GM12864 (cell line): ENCODE measurements at regions not wholly inside any gene's neighbourhood (a gene's known extent, or its start where the extent isn't known, plus 50 kb on each side); places are given as distances from the start of the nearest gene placed in this dataset.

Experiments used
- DNase-seq: peaks from one replicate; pipeline ENCODE4 v3.0.0-alpha.2; 2011; ENCODE audit warnings: low read depth
- H3K4me3 ChIP-seq: 2 replicates; pipeline ENCODE4 v1.5.1; 2011; ENCODE audit warnings: mild to moderate bottlenecking, low read depth, low read length, control low read depth
- CTCF ChIP-seq: IDR thresholded peaks from 2 replicates; pipeline ENCODE4 v1.5.1; 2011; ENCODE audit warnings: low read depth, mild to moderate bottlenecking, moderate library complexity, low read length, control low read depth, inconsistent platforms; ENCODE audit errors: missing control alignments

GRCh38 chr10:31720546-31720945, 208.1 kb downstream of the ARHGAP12 start:
- H3K4me3 ChIP-seq = no peak overlapping the region
- TF ChIP-seq CTCF = no peak
- no peak for DNase-seq

- no peak for DNase-seq
- H3K4me3 ChIP-seq = no peak overlapping the region
- TF ChIP-seq CTCF = no peak
Observed at GRCh38 chr10:31709476-31709875, 219.2 kb downstream of the ARHGAP12 start.

GRCh38 chr10:31709028-31709427, 219.6 kb downstream of the ARHGAP12 start:
- H3K4me3 ChIP-seq = no peak overlapping the region

GRCh38 chr10:31708474-31708873, 220.2 kb downstream of the ARHGAP12 start:
- H3K4me3 ChIP-seq = no peak overlapping the region
- no peak for TF ChIP-seq CTCF
- DNase-seq = no peak

More at GRCh38 chr10:31709028-31709427, 219.6 kb downstream of the ARHGAP12 start:
- DNase-seq = no peak
- peak; percentile 8 for TF ChIP-seq CTCF

GRCh38 chr10:31708046-31708445, 220.6 kb downstream of the ARHGAP12 start:
- DNase-seq = no peak
- no peak overlapping the region for H3K4me3 ChIP-seq
- TF ChIP-seq CTCF = no peak

- peak overlapping the region; percentile 1; the same call in 1 of the 2 replicates for H3K4me3 ChIP-seq
- peak; percentile 78 for DNase-seq
Observed at GRCh38 chr10:31707093-31708039, 221.3 kb downstream of the ARHGAP12 start.

More at GRCh38 chr10:31707093-31708039, 221.3 kb downstream of the ARHGAP12 start:
- no peak for TF ChIP-seq CTCF
